ENCODE measurements at regions not wholly inside any gene's neighbourhood (a gene's known extent, or its start where the extent isn't known, plus 50 kb on each side); places are given as distances from the start of the nearest gene placed in this dataset.

GRCh38 chr14:99329711-99330315, 57.8 kb upstream of the BCL11B start:
- Histone ChIP-seq H3K27ac (no peak overlapping the region), H2AFZ (no peak overlapping the region), H3K4me3 (no peak overlapping the region), H3K9me3 (ENCODE audit: insufficient read depth, low read depth) (no peaks in the 10 kb centered on the region), H3K9me2 (ENCODE audit: insufficient read depth) (no peaks in the 10 kb centered on the region), H4K20me1 (ENCODE audit: insufficient read depth) (no peaks in the 10 kb centered on the region), H3F3A (ENCODE audit: insufficient read depth, low read depth) (no peaks in the 10 kb centered on the region), H3K36me3 (ENCODE audit: low read depth) (no peaks in the 10 kb centered on the region), H3K4me1 (replicated peaks; ENCODE audit: insufficient read depth) (no peaks in the 10 kb centered on the region), H3K79me2 (ENCODE audit: low read depth) (no peaks in the 10 kb centered on the region), H3K27me3 (ENCODE audit: insufficient read depth, low read depth) (peaks cover 52% of the 10 kb centered on the region), H3K4me2 (no peak overlapping the region)
- TF ChIP-seq EZH2 (IDR thresholded peaks at IDR 0.05; ENCODE audit: low read depth) (no peak), CTCF (conservative IDR thresholded peaks at IDR 0.05) (no peak)
- ChIA-PET CTCF (no interaction called here), POLR2A (ENCODE audit: unreplicated experiment) (no interaction called here)
- intact Hi-C loops (cut with micrococcal nuclease; ENCODE audit: unreplicated experiment) = no loop called here
- DNase-seq = no peak
- BruUV-seq (replicated peaks) = no TSS peak

- no peaks in the 10 kb centered on the region for H3K9me3 ChIP-seq (ENCODE audit: insufficient read depth, low read depth)
- POLR2A ChIA-PET (ENCODE audit: unreplicated experiment) = no interaction called here
- H3K9me2 ChIP-seq (ENCODE audit: insufficient read depth) = no peaks in the 10 kb centered on the region
- no TSS peak for BruUV-seq (replicated peaks)
- no peak for DNase-seq
- no peak overlapping the region for H3K4me3 ChIP-seq
- H3F3A ChIP-seq (ENCODE audit: insufficient read depth, low read depth) = no peaks in the 10 kb centered on the region
- TF ChIP-seq EZH2 (IDR thresholded peaks at IDR 0.05; ENCODE audit: low read depth) = no peak
- no peak; the same call in 1 of the 2 replicates for TF ChIP-seq CTCF (conservative IDR thresholded peaks at IDR 0.05)
- no peaks in the 10 kb centered on the region for H3K36me3 ChIP-seq (ENCODE audit: low read depth)
- peaks cover 43% of the 10 kb centered on the region for H3K27me3 ChIP-seq (ENCODE audit: insufficient read depth, low read depth)
- no peak overlapping the region for H2AFZ ChIP-seq
- intact Hi-C loops (cut with micrococcal nuclease; ENCODE audit: unreplicated experiment) = no loop called here
- no peaks in the 10 kb centered on the region for H3K4me1 ChIP-seq (replicated peaks; ENCODE audit: insufficient read depth)
- H3K79me2 ChIP-seq (ENCODE audit: low read depth) = no peaks in the 10 kb centered on the region
- CTCF ChIA-PET = no interaction called here
- no peak overlapping the region for H3K4me2 ChIP-seq
- H3K27ac ChIP-seq = no peak overlapping the region
- H4K20me1 ChIP-seq (ENCODE audit: insufficient read depth) = no peaks in the 10 kb centered on the region
Measured at GRCh38 chr14:99327458-99328250, 55.7 kb upstream of the BCL11B start.

- ChIA-PET POLR2A (ENCODE audit: unreplicated experiment) (no interaction called here), CTCF (no interaction called here)
- intact Hi-C loops (cut with micrococcal nuclease; ENCODE audit: unreplicated experiment) = no loop called here
- H3K36me3 ChIP-seq (ENCODE audit: low read depth) = no peaks in the 10 kb centered on the region
- no peak for DNase-seq
- H3K4me2 ChIP-seq = no peak overlapping the region
- no peak overlapping the region for H2AFZ ChIP-seq
- TF ChIP-seq CTCF (conservative IDR thresholded peaks at IDR 0.05) = no peak; the same call in 1 of the 2 replicates
- no peak for TF ChIP-seq EZH2 (IDR thresholded peaks at IDR 0.05; ENCODE audit: low read depth)
- no peaks in the 10 kb centered on the region for H3F3A ChIP-seq (ENCODE audit: insufficient read depth, low read depth)
- H3K4me3 ChIP-seq = no peak overlapping the region
- H3K79me2 ChIP-seq (ENCODE audit: low read depth) = no peaks in the 10 kb centered on the region
- no peaks in the 10 kb centered on the region for H3K9me2 ChIP-seq (ENCODE audit: insufficient read depth)
- peaks cover 43% of the 10 kb centered on the region for H3K27me3 ChIP-seq (ENCODE audit: insufficient read depth, low read depth)
- H3K9me3 ChIP-seq (ENCODE audit: insufficient read depth, low read depth) = no peaks in the 10 kb centered on the region
- no peaks in the 10 kb centered on the region for H3K4me1 ChIP-seq (replicated peaks; ENCODE audit: insufficient read depth)
- BruUV-seq (replicated peaks) = no TSS peak
- H4K20me1 ChIP-seq (ENCODE audit: insufficient read depth) = no peaks in the 10 kb centered on the region
- no peak overlapping the region for H3K27ac ChIP-seq
Measured at GRCh38 chr14:99327050-99327449, 55.1 kb upstream of the BCL11B start.

Data from PC-9 (cell line).